ENCODE measurements at regions not wholly inside any gene's neighbourhood (a gene's known extent, or its start where the extent isn't known, plus 50 kb on each side); places are given as distances from the start of the nearest gene placed in this dataset.

GRCh38 chr5:32852976-32853375 is 141.9 kb downstream of the NPR3 start (continued):
- TF ChIP-seq GABPA (tag; conservative IDR thresholded peaks at IDR 0.05; ENCODE audit: low read depth) (no peak), THAP7 (CRISPR knock-in tag; IDR thresholded peaks at IDR 0.05) (no peak)

GRCh38 chr5:32854473-32854872 is 143.4 kb downstream of the NPR3 start:
- ATAC-seq, result no peak

More at GRCh38 chr5:32854473-32854872, 143.4 kb downstream of the NPR3 start:
- H3K4me3 ChIP-seq, result no peak overlapping the region
- H4K20me1 ChIP-seq (replicated peaks; ENCODE audit: control insufficient read depth, insufficient read depth, low read length), result no peaks in the 10 kb centered on the region
- no peak overlapping the region for H2AFZ ChIP-seq (ENCODE audit: low read depth, low read length)
- peaks cover 7% of the 10 kb centered on the region for H3K9me3 ChIP-seq (replicated peaks; ENCODE audit: control insufficient read depth, insufficient read depth, low read depth, low read length)
- no peak overlapping the region for H3K27ac ChIP-seq (ENCODE audit: extremely low read depth, low read depth, low read length)
- no peaks in the 10 kb centered on the region for H3K9me1 ChIP-seq (ENCODE audit: control insufficient read depth, insufficient read depth, low read length)
- no peaks in the 10 kb centered on the region for H3K27me3 ChIP-seq (ENCODE audit: control insufficient read depth in 2 of 2, insufficient read depth in 2 of 2, low read length in 2 of 2)
- H3K79me2 ChIP-seq (ENCODE audit: control insufficient read depth, insufficient read depth, low read length), result no peaks in the 10 kb centered on the region
- FAIRE-seq, result no peak
- H3K36me3 ChIP-seq (ENCODE audit: control insufficient read depth, insufficient read depth, low read length), result no peaks in the 10 kb centered on the region
- ChIA-PET POLR2A (no interaction called here), CTCF (ENCODE audit: low intra/inter-chr PET ratio) (no interaction called here)
- no peak for DNase-seq (ENCODE audit: extremely low read depth in 1 of 4, low spot score in 3 of 4)
- H3K9ac ChIP-seq (ENCODE audit: insufficient read depth in 1 of 2, low read depth in 2 of 2, low read length in 2 of 2), result no peak overlapping the region
- intact Hi-C loops (cut with micrococcal nuclease) (no loop called here), in situ Hi-C loops (cut with MboI) (no loop called here)
- H3K4me2 ChIP-seq (ENCODE audit: insufficient read depth, low read length), result no peak overlapping the region
- H3K4me1 ChIP-seq (replicated peaks in 1 of 2; ENCODE audit: control insufficient read depth in 2 of 2, insufficient read depth in 2 of 2, low read length in 2 of 2), result no peaks in the 10 kb centered on the region
- BruUV-seq (replicated peaks), result no TSS peak
- TF ChIP-seq CUX1 (CRISPR knock-in tag; IDR thresholded peaks at IDR 0.05) (no peak), ZNF354B (CRISPR knock-in tag; IDR thresholded peaks at IDR 0.05) (no peak), PPARD (CRISPR knock-in tag; IDR thresholded peaks at IDR 0.05) (no peak), TCF3 (CRISPR knock-in tag; IDR thresholded peaks at IDR 0.05) (no peak), RB1 (IDR thresholded peaks at IDR 0.05; ENCODE audit: low read depth) (no peak), ZBTB34 (CRISPR knock-in tag; IDR thresholded peaks at IDR 0.05) (no peak), PRPF4 (IDR thresholded peaks at IDR 0.05; ENCODE audit: insufficient read depth, low read depth, low read length, poor library complexity, severe bottlenecking) (no peak), TRIM24 (IDR thresholded peaks at IDR 0.05) (no peak), HMGN3 (IDR thresholded peaks at IDR 0.05; ENCODE audit: borderline replicate concordance, extremely low read depth, insufficient read length, low read depth, low read length) (no peak), CBFA2T3 (IDR thresholded peaks at IDR 0.05) (no peak), WHSC1 (IDR thresholded peaks at IDR 0.05; ENCODE audit: low read length) (no peak), ZBTB33 (CRISPR knock-in tag; IDR thresholded peaks at IDR 0.05) (no peak)
